Upper lobe of right lung (tissue), 1 donor: ENCODE measurements at regions not wholly inside any gene's neighbourhood (a gene's known extent, or its start where the extent isn't known, plus 50 kb on each side); places are given as distances from the start of the nearest gene placed in this dataset.
A peak's percentile ranks its signal among the peaks of the same experiment; 100 is the strongest.
"Not testable (repeated sequence)": the region's sequence is repeated elsewhere in the genome, so short reads cannot be mapped to it uniquely, and the experiment has no call there.

Experiments used
- ATAC-seq: fragments of 200-7000 bp; cut with Tn5 transposase; one replicate; pipeline ENCODE4 v1.9.1; 2020; ENCODE audit warnings: mild to moderate bottlenecking, moderate library complexity
- DNase-seq: peaks from one replicate; pipeline ENCODE4 v3.0.0-alpha.2; 2020
- H3K27ac ChIP-seq: fragments of 200-600 bp; one replicate; pipeline ENCODE4 v1.8.0; 2022
- H3K27me3 ChIP-seq: fragments of 200-600 bp; one replicate; pipeline ENCODE4 v1.8.0; 2022; ENCODE audit warnings: mild to moderate bottlenecking
- H3K36me3 ChIP-seq: fragments of 200-600 bp; one replicate; pipeline ENCODE4 v1.8.0; 2022
- H3K4me1 ChIP-seq: fragments of 200-600 bp; one replicate; pipeline ENCODE4 v1.8.0; 2022
- H3K4me3 ChIP-seq: fragments of 200-600 bp; one replicate; pipeline ENCODE4 v1.8.0; 2022; ENCODE audit warnings: mild to moderate bottlenecking
- H3K9me3 ChIP-seq: fragments of 200-600 bp; one replicate; pipeline ENCODE4 v1.8.0; 2022
- intact Hi-C: fragments of 100-400 bp; cut with DNase I; formaldehyde crosslinking; loops from one replicate; pipeline ENCODE4 v1.11.0; 2022
- donor health status: DM: no; HTN: yes; CAD: no; lungs with severe emphysema.

GRCh38 chr21:6074935-6075334 lies 4446.4 kb upstream of the TPTE start:
- intact Hi-C loops, ATAC-seq: not testable (repeated sequence)

GRCh38 chr21:6075627-6076208 lies 4445.7 kb upstream of the TPTE start:
- H3K36me3 ChIP-seq, H3K27ac ChIP-seq, ATAC-seq, H3K9me3 ChIP-seq, H3K4me1 ChIP-seq, H3K27me3 ChIP-seq, intact Hi-C loops, H3K4me3 ChIP-seq, DNase-seq: not testable (repeated sequence)

More at GRCh38 chr21:6074935-6075334, 4446.4 kb upstream of the TPTE start:
- not testable (repeated sequence) for H3K4me1 ChIP-seq, DNase-seq, H3K4me3 ChIP-seq, H3K36me3 ChIP-seq, H3K9me3 ChIP-seq, H3K27me3 ChIP-seq, H3K27ac ChIP-seq

GRCh38 chr21:6077358-6077757 lies 4444.0 kb upstream of the TPTE start:
- DNase-seq, H3K9me3 ChIP-seq, H3K36me3 ChIP-seq, H3K27me3 ChIP-seq, H3K4me1 ChIP-seq, H3K4me3 ChIP-seq, H3K27ac ChIP-seq, intact Hi-C loops: not testable (repeated sequence)
- peak; percentile 66 for ATAC-seq

- H3K27me3 ChIP-seq, H3K4me3 ChIP-seq, H3K9me3 ChIP-seq, H3K36me3 ChIP-seq, intact Hi-C loops, H3K27ac ChIP-seq, H3K4me1 ChIP-seq, DNase-seq, ATAC-seq: not testable (repeated sequence)
Observed at GRCh38 chr21:6078902-6079301, 4442.5 kb upstream of the TPTE start.

GRCh38 chr21:6080941-6081655 lies 4440.3 kb upstream of the TPTE start:
- peak; percentile 80 for ATAC-seq
- intact Hi-C loops, H3K9me3 ChIP-seq, H3K27ac ChIP-seq, DNase-seq, H3K4me1 ChIP-seq, H3K36me3 ChIP-seq, H3K4me3 ChIP-seq, H3K27me3 ChIP-seq: not testable (repeated sequence)

- ATAC-seq, result not testable (repeated sequence)
Observed at GRCh38 chr21:6082166-6082565, 4439.2 kb upstream of the TPTE start.

GRCh38 chr21:6083574-6084120 lies 4437.7 kb upstream of the TPTE start:
- H3K4me1 ChIP-seq, H3K27ac ChIP-seq, H3K4me3 ChIP-seq, H3K36me3 ChIP-seq, H3K9me3 ChIP-seq, H3K27me3 ChIP-seq, intact Hi-C loops, DNase-seq, ATAC-seq: not testable (repeated sequence)

More at GRCh38 chr21:6082166-6082565, 4439.2 kb upstream of the TPTE start:
- H3K9me3 ChIP-seq, intact Hi-C loops, H3K36me3 ChIP-seq, DNase-seq, H3K4me1 ChIP-seq, H3K4me3 ChIP-seq, H3K27me3 ChIP-seq, H3K27ac ChIP-seq: not testable (repeated sequence)

- ATAC-seq, result peak; percentile 49
- H3K27me3 ChIP-seq, H3K9me3 ChIP-seq, H3K36me3 ChIP-seq, H3K4me3 ChIP-seq, DNase-seq, H3K27ac ChIP-seq, intact Hi-C loops, H3K4me1 ChIP-seq: not testable (repeated sequence)
Observed at GRCh38 chr21:6086038-6086437, 4435.3 kb upstream of the TPTE start.

- H3K27me3 ChIP-seq, DNase-seq, H3K4me1 ChIP-seq, H3K9me3 ChIP-seq, H3K27ac ChIP-seq, H3K36me3 ChIP-seq, H3K4me3 ChIP-seq, intact Hi-C loops, ATAC-seq: not testable (repeated sequence)
Observed at GRCh38 chr21:6087579-6088178, 4433.7 kb upstream of the TPTE start.

GRCh38 chr21:6090286-6090908 lies 4431.0 kb upstream of the TPTE start:
- H3K9me3 ChIP-seq, H3K36me3 ChIP-seq, DNase-seq, H3K27me3 ChIP-seq, H3K27ac ChIP-seq, H3K4me3 ChIP-seq, intact Hi-C loops, H3K4me1 ChIP-seq: not testable (repeated sequence)
- peak; percentile 58 for ATAC-seq

GRCh38 chr21:6091335-6092027 lies 4429.9 kb upstream of the TPTE start:
- DNase-seq, H3K9me3 ChIP-seq, H3K4me3 ChIP-seq, intact Hi-C loops, H3K4me1 ChIP-seq, H3K36me3 ChIP-seq, H3K27me3 ChIP-seq, H3K27ac ChIP-seq: not testable (repeated sequence)
- peak; percentile 61 for ATAC-seq

GRCh38 chr21:6092401-6092800 lies 4429.0 kb upstream of the TPTE start:
- intact Hi-C loops, H3K36me3 ChIP-seq, H3K27ac ChIP-seq, H3K9me3 ChIP-seq, DNase-seq, ATAC-seq, H3K27me3 ChIP-seq, H3K4me1 ChIP-seq, H3K4me3 ChIP-seq: not testable (repeated sequence)

GRCh38 chr21:6093419-6093818 lies 4428.0 kb upstream of the TPTE start:
- H3K36me3 ChIP-seq, H3K27ac ChIP-seq, H3K9me3 ChIP-seq, H3K4me3 ChIP-seq, H3K27me3 ChIP-seq, intact Hi-C loops, DNase-seq, H3K4me1 ChIP-seq: not testable (repeated sequence)
- peak; percentile 38 for ATAC-seq
